GM21619 (cell line): ENCODE measurements at regions not wholly inside any gene's neighbourhood (a gene's known extent, or its start where the extent isn't known, plus 50 kb on each side); places are given as distances from the start of the nearest gene placed in this dataset.
"Not testable (repeated sequence)": the region's sequence is repeated elsewhere in the genome, so short reads cannot be mapped to it uniquely, and the experiment has no call there.

Experiments
- ATAC-seq: cut with Tn5 transposase; IDR thresholded peaks from one replicate; pipeline ENCODE4 v1.9.1; 2021; ENCODE audit not compliant: unreplicated experiment

DNA sequence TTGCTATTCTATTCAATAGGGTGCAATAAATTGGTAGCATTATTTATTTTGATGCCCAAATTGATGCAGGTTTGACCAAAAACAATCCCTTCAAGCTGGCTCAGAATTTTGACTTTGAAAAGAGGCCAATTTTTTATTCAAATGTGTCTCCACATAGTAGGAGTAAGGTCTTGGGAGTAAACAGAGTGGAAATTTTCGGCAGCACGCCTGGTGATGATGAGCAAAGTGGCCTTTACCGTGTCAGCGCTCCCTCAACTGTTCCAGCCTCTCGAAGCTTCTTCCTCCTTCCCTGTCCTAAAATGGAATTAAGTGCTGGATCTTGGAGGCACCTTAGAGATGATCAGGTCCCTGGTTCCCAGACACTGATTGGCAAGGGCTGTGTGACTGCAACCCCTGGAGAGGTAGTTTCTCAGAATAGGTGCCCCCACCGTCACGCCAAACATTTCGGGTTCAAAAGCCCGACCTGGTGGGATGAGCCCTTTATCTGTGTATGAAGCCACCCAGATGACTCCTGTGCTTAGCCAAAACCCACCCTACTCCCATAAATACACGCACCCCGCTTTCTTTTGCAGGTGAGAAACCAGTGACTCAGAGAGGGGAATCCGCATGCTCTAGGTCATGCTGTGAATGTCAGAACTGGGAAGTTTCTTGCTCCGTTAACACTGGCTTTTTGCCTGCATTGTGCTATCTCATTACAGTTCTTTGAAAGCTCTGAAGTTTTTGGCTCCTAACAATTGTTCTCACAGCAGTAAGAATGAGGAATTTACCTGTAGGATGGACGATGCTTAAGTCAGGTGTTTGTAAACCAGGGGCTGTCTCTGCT, 89.1 kb downstream of the CRYGS start:
- no peak for ATAC-seq

DNA sequence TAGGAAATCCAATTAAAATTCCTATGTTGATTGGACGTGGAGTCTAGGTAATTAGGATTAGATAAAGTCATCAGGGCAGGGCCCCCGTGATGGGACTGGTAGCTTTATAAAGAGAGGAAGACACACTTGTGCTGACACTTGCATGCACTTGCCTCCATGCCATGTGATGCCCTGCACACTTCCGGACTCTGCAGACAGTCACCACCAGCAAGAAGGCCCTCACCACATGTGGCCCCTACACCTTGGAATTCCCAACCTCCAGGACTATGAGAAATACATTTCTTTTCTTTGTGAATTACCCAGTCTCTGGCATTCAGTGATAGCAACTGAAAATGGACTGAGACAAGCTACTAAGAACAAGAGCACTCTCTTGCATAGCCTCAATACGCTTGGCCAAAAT, 90.6 kb downstream of the CRYGS start:
- ATAC-seq, result no peak

DNA sequence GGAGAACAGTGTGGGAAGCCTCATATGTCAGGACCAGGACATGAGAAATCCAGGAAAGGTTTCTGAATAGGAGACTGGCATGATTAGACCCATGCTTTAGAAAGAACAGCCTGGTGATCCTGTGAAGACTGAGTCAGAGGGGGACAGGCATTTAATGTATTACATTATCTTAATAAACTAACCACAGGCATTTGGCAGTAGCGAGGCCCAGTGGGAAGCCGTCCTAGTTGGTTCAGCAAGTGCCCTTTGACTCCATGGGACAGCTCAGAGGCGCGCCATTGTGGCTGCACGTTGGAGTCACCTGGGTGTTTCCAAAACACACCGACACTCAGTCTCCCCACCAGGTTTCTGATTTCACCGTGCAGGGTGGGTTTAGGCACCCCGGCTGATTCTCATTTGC, 90.5 kb upstream of the DGKG start:
- ATAC-seq, result no peak

DNA sequence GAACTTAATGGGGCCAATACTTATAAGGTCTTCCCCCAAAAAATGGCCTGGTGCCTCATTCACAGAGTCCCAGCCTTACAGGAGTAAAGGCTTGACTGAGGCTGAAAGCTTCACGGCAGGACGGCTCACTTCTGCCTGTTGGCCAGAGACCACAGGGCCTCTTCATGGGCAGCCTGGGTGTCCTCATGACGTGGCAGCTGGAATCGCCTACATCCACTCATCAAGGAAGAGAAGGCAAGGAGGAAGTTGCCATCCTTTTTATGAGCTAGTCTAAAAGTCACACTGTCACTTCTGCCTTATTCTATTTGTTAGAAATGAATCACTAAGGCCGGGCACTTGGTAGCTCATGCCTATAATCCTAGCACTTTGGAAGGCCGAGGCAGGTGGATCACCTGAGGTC, 89.3 kb upstream of the DGKG start:
- no peak for ATAC-seq

DNA sequence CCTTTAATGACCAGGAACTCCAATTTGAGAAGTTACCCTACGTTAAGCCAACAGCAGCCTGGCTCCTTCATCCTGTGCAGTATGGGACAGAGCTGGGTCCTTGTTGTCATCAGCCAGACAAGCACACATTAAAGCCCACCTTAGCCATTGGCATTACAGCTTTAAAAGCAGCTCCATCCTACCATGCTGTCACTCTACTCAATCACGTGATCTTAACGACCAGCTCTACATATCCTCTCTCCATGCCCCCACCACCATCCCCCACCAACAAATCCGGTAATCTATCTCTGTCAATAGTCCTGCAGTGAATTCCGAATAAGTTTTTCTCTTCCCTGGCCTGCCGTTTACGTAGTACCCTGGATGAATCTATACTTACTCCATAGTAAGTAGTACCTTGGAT, 82.9 kb upstream of the DGKG start:
- ATAC-seq, result no peak

DNA sequence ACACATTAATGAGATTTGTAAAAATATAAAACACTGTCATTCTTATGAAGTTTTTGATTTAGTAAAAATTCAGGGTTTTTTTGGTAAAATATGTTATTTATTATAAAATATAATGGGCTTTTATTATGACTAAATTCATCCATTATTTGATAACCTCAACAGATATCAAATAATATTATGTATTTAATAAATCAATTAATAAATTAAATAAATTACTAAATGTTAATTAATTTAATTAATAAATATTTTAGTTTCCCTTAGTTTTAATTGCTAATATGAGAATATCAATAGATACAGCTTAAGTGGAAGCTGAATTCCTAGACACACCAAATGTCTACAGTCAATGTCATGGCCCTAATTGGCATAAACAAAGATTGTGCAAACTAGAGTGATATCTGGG, 82.3 kb upstream of the DGKG start:
- ATAC-seq, result no peak

DNA sequence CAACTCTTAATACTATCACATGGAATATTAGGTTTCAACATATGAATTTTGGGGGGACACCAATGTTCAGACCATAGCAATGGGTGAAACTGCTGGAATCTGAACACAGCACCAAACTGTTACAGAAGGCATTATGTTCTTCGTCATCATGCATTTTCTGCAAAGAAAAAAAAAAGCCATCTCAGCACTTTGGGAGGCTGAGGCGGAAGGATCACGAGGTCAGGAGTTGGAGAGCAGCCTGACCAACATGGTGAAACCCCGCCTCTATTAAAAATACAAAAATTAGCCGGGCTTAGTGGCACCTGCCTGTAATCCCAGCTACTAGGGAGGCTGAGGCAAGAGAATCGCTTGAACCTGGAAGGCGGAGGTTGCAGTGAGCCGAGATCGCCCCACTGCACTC, 80.9 kb upstream of the DGKG start:
- ATAC-seq, result not testable (repeated sequence)

DNA sequence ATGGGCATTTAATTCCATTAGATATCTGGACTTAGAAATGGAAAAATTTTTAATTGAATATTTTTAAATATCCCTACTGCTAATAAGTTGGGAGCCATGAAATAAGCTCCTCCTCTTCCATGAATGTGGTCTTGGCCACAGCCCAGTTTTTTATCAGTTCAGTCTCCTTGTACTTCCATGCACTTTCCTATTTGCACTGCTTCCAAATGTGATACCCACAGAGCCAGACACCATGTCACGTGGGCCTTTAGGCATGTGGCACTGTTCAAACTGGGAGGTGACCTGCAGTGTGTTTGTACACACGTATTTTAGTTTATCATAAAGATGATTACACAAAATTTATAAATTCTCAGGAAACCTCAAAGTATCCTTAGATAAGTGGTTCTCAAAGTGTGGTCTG, 80.1 kb upstream of the DGKG start:
- ATAC-seq, result no peak

DNA sequence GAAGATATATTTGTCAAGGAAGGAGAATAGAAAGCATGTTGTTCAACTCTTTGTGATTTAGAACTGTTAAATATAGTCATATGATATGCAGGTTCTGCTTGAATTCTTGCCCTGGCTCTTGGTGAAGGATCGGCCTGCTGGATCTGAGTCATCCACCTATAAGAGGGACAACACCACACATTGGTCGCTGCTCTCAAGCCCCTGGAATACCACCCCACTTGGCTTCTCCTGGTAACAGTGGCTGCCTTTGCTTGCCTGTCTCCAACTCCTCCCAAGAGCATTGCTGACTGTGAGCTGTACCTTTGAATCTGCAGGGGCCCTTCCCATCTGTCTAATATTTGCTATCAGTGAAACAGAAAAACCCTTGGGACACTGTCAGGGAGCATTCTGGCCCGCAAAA, 78.9 kb upstream of the DGKG start:
- ATAC-seq, result no peak

DNA sequence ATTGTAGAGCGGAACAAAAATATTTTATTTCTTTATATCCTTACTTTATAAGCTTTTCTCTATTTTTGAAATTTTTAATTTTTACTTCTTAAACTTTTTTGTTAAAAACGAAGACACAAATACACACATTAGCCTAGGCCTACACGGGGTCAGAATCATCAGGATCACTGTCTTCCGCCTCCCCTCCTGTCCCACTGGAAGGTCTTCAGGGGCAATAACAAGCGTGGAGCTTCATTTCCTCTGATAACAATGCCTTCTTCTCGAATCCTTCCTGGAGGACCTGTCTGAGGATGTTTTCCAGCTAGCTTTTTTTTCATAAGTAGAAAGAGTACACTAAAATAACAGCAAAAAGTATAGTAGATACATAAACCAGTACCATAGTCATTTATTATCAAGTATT, 77.7 kb upstream of the DGKG start:
- no peak for ATAC-seq

DNA sequence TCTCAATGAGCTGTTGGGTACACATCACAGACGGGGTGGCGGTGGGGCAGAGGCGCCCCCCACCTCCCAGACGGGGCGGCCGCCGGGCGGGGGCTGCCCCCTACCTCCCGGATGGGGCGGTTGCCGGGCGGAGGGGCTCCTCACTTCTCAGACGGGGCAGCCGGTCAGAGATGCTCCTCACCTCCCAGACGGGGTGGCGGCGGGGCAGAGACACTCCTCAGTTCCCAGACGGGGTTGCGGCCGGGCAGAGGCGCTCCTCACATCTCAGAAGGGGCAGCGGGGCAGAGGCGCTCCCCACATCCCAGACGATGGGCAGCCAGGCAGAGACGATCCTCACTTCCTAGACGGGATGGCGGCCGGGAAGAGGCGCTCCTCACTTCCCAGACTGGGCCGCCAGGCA, 73.3 kb upstream of the DGKG start:
- not testable (repeated sequence) for ATAC-seq

DNA sequence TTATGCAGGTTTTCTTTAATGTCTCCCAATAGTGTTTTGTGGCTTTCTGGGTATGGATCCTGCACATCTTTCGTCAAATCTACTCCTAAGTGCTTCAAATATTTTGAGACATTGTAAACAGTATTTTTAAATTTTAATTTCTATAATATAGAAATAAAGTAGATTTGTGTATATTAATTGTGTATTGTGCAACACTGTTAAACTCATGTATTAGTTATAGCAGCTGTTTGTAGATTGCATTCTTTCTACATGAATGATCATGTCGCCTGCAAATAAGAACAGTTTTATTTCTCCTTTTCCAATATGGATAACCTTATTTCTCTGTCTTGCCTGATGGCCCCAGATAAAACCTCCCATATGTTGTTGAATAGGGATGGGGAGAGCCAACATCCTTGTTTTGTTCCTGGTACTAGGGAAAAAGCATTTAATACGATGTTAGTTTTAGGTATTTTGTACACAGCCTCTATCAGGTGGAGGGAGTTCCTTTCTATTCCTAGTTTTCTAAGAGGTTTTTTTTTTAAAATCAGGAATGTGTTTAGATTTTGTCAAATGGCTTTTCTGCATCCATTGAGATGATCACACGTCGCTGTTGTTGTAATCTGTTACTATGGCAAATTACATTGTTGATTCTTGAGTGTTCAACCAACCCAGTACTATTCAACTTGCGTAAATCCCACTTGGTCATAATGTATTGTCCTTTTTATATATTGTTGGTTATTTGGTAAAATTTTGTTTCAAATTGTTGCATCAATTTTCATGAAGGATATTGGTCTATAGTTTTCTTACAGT, 71.1 kb upstream of the DGKG start:
- no peak for ATAC-seq

DNA sequence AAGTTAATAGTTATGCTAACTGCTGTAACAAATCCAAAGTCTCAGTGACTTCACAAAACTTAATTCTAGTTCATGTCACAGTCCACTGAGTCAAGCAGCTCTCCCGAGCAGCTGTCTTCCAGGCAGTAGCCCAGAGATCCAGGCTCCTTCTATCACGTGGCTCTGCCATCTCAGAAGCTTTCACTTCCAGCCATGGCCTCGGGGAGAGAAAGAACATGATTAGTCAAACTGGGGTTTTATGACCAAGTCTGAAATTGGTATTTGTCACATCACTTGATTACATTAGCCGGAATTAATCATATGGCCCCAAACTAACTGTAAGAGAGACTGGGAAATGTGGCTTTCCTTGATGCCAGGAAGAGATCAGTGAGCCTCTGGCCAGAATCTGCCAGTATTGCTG, 70.2 kb upstream of the DGKG start:
- ATAC-seq, result no peak

DNA sequence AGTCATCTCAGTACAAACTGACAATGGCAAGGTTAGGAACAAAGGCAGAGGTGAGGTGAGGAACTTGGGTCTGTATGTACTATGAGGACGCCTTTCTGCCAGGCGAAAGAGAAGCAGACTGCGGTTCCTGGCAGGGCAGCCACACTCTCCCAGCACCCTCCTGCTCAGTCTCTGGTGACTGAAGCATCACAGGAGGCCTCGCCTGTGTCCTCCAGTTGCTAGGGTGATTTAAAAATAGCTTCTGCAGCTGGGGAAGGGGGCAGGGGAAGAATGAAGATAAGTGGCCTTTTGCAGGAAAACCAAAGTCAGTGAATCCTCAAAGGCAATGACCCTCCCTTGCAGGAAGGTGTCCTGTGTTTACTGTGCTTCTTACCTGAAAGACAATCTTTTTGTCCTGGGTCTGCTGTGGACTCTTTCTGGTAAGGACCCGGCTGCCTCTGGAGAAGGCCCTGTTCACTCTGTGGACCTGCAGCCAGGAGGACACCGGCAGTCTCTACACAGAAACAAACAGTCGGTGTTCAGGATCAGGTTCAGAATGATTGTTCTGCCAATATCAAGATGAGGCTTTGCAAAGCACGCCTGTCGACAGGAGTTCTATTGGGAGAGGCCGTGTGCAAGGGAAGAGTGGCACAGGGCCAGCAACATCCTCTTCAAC, 65.7 kb upstream of the DGKG start:
- ATAC-seq, result no peak

DNA sequence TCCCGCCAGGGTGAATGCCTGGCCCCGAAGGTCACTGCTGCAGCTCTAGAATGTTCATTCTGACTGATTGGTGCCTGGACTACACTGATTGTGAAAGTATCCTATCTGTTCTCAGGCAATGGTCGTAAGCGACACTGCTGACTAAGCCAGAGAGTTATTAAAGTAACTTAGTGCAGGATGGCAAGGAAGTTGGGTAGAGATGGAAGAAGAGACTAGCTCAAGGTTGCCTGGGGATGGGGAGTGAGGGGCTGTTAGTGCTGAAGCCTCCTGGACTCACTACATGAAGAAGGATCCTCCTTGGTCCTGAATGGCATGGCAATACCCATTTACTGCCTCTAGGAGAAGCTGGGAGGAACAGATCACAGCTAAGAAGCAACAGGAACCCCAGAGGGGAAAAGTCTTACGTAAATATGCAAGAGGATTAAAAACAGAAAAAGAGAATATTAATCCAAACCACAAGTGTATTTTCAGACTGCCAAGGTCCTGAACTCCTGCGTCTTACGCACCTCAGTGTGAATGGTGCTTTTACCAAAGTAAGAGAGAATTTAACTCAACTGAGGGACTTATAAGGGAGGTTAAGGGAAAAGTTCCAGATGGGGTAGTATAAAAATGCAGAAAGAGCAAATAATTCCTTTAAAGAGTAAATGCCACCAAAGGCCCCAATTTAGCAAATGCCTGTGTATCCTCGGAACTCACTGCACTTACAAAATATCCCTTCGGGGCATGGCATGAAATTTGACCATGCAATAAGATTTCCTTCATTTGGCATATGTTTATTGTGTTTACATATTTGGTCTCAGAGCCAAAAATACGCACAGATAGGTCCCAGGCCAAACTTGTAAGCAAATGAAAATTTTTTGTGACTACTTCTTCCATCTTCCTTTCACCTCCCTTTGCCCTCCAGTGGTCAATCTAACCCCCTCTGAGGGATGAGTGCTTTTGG, 64.0 kb upstream of the DGKG start:
- ATAC-seq, result no peak

DNA sequence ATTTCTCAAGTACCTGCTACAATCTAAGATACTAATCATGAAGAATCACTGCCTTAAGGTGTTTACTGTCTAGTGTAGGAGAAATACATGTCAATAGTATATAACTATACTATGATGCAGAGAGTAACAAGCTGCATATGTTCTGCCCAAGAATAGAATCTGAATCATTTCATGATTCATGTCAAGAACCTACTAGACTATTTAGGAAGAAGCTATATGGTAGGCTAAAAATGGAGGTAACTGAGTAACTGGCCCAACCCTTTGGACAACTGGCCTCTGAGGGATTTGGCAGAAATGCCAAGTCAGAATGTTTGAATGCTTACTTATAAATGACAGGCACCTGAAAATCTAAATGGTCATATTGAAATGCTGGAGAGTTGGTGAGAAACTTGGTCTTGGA, 59.9 kb upstream of the DGKG start:
- no peak for ATAC-seq

DNA sequence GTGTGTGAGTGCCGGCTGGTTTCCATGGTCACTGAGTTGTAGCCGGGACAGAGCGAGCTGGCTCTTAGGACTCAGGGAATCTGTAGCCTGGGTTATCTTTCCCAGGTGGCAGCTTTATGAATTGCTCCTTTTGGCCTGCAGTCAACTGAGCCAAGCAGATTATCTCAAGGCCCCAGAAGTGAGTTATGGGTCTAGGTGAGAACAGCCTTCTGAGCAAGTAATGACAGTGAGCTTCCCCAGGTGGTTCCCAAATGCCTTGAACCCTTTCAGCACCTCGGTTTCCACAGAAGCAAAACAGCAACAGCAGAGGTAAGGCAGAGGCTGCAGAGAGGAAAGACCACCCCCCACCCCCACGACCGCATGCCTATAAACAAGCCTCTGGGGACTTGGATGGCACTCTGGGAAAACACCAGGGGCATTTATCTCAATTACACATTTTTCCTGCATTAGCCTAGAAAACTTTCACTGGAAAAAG, 56.7 kb upstream of the DGKG start:
- ATAC-seq, result no peak

DNA sequence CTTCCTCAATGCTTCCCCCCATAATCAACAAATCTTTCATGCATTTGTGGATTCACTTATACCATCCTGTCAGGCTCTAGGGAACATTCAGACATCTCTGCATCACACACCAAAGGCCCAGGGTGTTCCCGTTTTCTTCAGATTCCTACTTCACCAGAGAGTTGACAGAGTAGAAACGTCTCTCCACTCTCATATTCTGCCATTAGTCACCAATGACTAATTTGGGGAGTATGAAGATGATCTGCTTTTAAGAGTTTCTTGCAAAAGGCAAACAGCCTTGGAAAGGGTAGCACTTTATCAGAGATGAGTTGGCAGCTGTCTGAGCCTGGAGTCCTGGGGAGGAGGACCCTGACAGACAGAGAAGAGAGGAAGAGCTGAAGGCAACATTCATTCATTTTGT, 55.8 kb upstream of the DGKG start:
- no peak for ATAC-seq

DNA sequence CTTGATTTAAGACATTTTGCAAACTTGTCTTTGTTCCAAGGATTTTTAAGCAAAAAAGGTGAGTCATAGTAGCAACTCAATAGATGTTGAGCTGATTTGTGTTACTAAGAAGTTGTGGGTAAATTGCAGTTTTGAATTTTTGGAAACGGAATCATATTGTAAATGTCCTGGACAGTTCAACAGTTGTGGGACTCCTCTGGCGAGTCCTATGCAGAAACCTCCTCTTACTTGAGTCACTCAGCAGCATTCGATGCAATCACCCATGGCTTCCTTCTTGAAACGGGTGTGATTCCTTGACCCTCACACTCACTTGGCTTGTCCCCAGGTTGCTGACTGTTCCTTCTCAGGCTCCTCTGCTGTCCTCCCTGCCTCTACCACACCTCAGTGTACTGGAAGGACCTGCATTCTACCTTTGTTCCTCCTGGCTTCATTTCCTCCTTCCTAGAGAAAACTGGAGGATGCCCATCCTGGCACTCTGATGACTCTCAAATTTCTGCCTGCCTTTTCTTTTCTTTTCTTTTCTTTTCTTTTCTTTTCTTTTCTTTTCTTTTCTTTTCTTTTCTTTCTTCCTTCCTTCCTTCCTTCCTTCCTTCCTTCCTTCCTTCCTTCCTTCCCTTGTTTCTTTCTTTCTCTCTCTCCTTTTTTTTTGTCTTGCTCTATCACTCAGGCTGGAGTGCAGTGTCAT, 52.8 kb upstream of the DGKG start:
- ATAC-seq, result no peak
